GM23338 (cell line): ENCODE measurements at regions not wholly inside any gene's neighbourhood (a gene's known extent, or its start where the extent isn't known, plus 50 kb on each side); places are given as distances from the start of the nearest gene placed in this dataset.

Experiments
- ATAC-seq: fragments of 200-7000 bp; cut with Tn5 transposase; 3 replicates; pipeline ENCODE4 v1.9.1; 2020
- DNase-seq: peaks from one replicate; pipeline ENCODE4 v3.0.0-alpha.2; 2015; ENCODE audit warnings: low spot score
- H2AFZ ChIP-seq: fragments of 200-600 bp; sonication (generic); 2 replicates; pipeline ENCODE4 v1.8.0; 2016; ENCODE audit warnings: antibody characterized with exemption, mild to moderate bottlenecking, moderate library complexity
- H3F3A ChIP-seq: fragments of 200-600 bp; sonication (generic); replicated peaks from 2 replicates; pipeline ENCODE4 v1.8.0; 2017; ENCODE audit warnings: antibody characterized with exemption, mixed run types, low read depth
- H3K27ac ChIP-seq: fragments of 200-600 bp; sonication (generic); 2 replicates; pipeline ENCODE4 v1.6.1; 2016; ENCODE audit warnings: low read depth
- H3K27me3 ChIP-seq: fragments of 200-600 bp; sonication (generic); 2 replicates; pipeline ENCODE4 v1.8.0; 2016; ENCODE audit warnings: mild to moderate bottlenecking, mixed run types, moderate library complexity; ENCODE audit not compliant: insufficient read depth
- H3K36me3 ChIP-seq: fragments of 200-600 bp; sonication (generic); 2 replicates; pipeline ENCODE4 v1.8.0; 2016; ENCODE audit warnings: mild to moderate bottlenecking; ENCODE audit not compliant: insufficient read depth
- H3K4me1 ChIP-seq: fragments of 200-600 bp; sonication (generic); 2 replicates; pipeline ENCODE4 v1.8.0; 2016; ENCODE audit warnings: mild to moderate bottlenecking, moderate library complexity; ENCODE audit not compliant: insufficient read depth
- H3K4me2 ChIP-seq: fragments of 200-600 bp; sonication (generic); 2 replicates; pipeline ENCODE4 v1.7.1; 2017; ENCODE audit warnings: mixed run types
- H3K4me3 ChIP-seq: fragments of 200-600 bp; sonication (generic); 2 replicates; pipeline ENCODE4 v1.6.1; 2016; ENCODE audit warnings: mixed run types
- H3K79me2 ChIP-seq: fragments of 200-600 bp; sonication (generic); replicated peaks from 2 replicates; pipeline ENCODE4 v1.8.0; 2017; ENCODE audit warnings: mild to moderate bottlenecking; ENCODE audit not compliant: insufficient read depth
- H3K9me2 ChIP-seq: fragments of 200-600 bp; sonication (generic); 2 replicates; pipeline ENCODE4 v1.8.0; 2017; ENCODE audit not compliant: insufficient read depth
- H4K20me1 ChIP-seq: fragments of 200-600 bp; sonication (generic); replicated peaks from 2 replicates; pipeline ENCODE4 v1.8.0; 2017; ENCODE audit warnings: mild to moderate bottlenecking; ENCODE audit not compliant: insufficient read depth
- H3K27ac Mint-ChIP-seq: 2 replicates; pipeline ENCODE4 v1.8.0; 2020; ENCODE audit warnings: inconsistent platforms, mild to moderate bottlenecking, moderate library complexity, mixed read lengths
- H3K27me3 Mint-ChIP-seq: 3 replicates; pipeline ENCODE4 v1.8.0; 2022; ENCODE audit warnings: low read depth, mild to moderate bottlenecking, moderate library complexity, mixed read lengths, inconsistent platforms; ENCODE audit not compliant: insufficient read depth, poor library complexity
- H3K36me3 Mint-ChIP-seq: 3 replicates; pipeline ENCODE4 v1.8.0; 2021; ENCODE audit warnings: low read depth, mild to moderate bottlenecking, inconsistent platforms, moderate library complexity, mixed read lengths
- H3K4me1 Mint-ChIP-seq: 3 replicates; pipeline ENCODE4 v1.8.0; 2020; ENCODE audit warnings: mild to moderate bottlenecking, inconsistent platforms, mixed read lengths
- H3K4me3 Mint-ChIP-seq: 3 replicates; pipeline ENCODE4 v1.8.0; 2021; ENCODE audit warnings: moderate library complexity, mild to moderate bottlenecking, inconsistent platforms, mixed read lengths
- H3K9me3 Mint-ChIP-seq: 3 replicates; pipeline ENCODE4 v1.8.0; 2020; ENCODE audit warnings: moderate library complexity, mild to moderate bottlenecking, inconsistent platforms, mixed read lengths
- CREB1 ChIP-seq: fragments of 250-450 bp; sonication (Bioruptor Pico); IDR thresholded peaks from 2 replicates; pipeline ENCODE4 v1.5.0; 2020; ENCODE audit warnings: low read depth, mild to moderate bottlenecking, moderate library complexity
- ETS1 ChIP-seq: IDR thresholded peaks from 2 replicates; pipeline ENCODE4 v1.6.1; 2016; ENCODE audit warnings: antibody characterized with exemption
- JUNB ChIP-seq: IDR thresholded peaks from one replicate; pipeline ENCODE4 v1.6.1; 2016; ENCODE audit warnings: antibody characterized with exemption; ENCODE audit not compliant: unreplicated experiment
- NANOG ChIP-seq: IDR thresholded peaks from 2 replicates; pipeline ENCODE4 v1.6.1; 2016; ENCODE audit warnings: antibody characterized with exemption, borderline replicate concordance
- POLR2AphosphoS5 ChIP-seq: IDR thresholded peaks from 2 replicates; pipeline ENCODE4 v1.6.1; 2016; ENCODE audit warnings: antibody characterized with exemption, low read depth
- STAT1 ChIP-seq: IDR thresholded peaks from one replicate; pipeline ENCODE4 v1.6.1; 2016; ENCODE audit warnings: antibody characterized with exemption; ENCODE audit not compliant: unreplicated experiment
- ZNF114 ChIP-seq: fragments of 250-450 bp; sonication (Bioruptor Pico); IDR thresholded peaks from 2 replicates; pipeline ENCODE4 v1.5.0; 2020; ENCODE audit warnings: mild to moderate bottlenecking, moderate library complexity
- ZNF331 ChIP-seq: fragments of 250-450 bp; sonication (Bioruptor Pico); IDR thresholded peaks from 2 replicates; pipeline ENCODE4 v1.5.0; 2020; ENCODE audit warnings: low read depth, mild to moderate bottlenecking, moderate library complexity
- ZNF462 ChIP-seq: fragments of 250-450 bp; sonication (Bioruptor Pico); IDR thresholded peaks from 2 replicates; pipeline ENCODE4 v1.5.0; 2020; ENCODE audit warnings: mild to moderate bottlenecking, moderate library complexity

GRCh38 chr16:82464187-82464586, 162.6 kb upstream of the CDH13 start (continued):
- TF ChIP-seq ZNF462 (no peak), ETS1 (no peak), ZNF114 (CRISPR knock-in tag) (no peak)

GRCh38 chr16:82460766-82461165, 166.0 kb upstream of the CDH13 start:
- ATAC-seq (no peak), DNase-seq (peak; percentile 20)
- Histone ChIP-seq H3K27ac (no peak overlapping the region), H3K4me1 (no peaks in the 10 kb centered on the region), H3F3A (no peaks in the 10 kb centered on the region), H3K27me3 (no peaks in the 10 kb centered on the region), H4K20me1 (no peaks in the 10 kb centered on the region; the same call in 1 of the 2 replicates), H3K36me3 (no peaks in the 10 kb centered on the region), H3K79me2 (no peaks in the 10 kb centered on the region), H3K4me3 (no peak overlapping the region), H2AFZ (no peak overlapping the region), H3K4me2 (no peak overlapping the region), H3K9me2 (no peaks in the 10 kb centered on the region)
- Mint-ChIP-seq H3K4me3 (no peak overlapping the region), H3K27ac (no peak overlapping the region), H3K27me3 (peaks cover 2% of the 10 kb centered on the region), H3K4me1 (no peaks in the 10 kb centered on the region; the same call in 2 of the 3 replicates), H3K36me3 (no peaks in the 10 kb centered on the region), H3K9me3 (no peaks in the 10 kb centered on the region)
- TF ChIP-seq ETS1 (no peak), POLR2AphosphoS5 (no peak), NANOG (no peak), CREB1 (CRISPR knock-in tag) (no peak), ZNF114 (CRISPR knock-in tag) (no peak), STAT1 (no peak), JUNB (no peak), ZNF331 (CRISPR knock-in tag) (no peak)
